ENCODE measurements at regions not wholly inside any gene's neighbourhood (a gene's known extent, or its start where the extent isn't known, plus 50 kb on each side); places are given as distances from the start of the nearest gene placed in this dataset.

GRCh38 chr11:89612096-89612495 is 98.0 kb upstream of the TRIM77 start:
- TF ChIP-seq CTCF (IDR thresholded peaks at IDR 0.05; ENCODE audit: poor library complexity, severe bottlenecking) (no peak), EZH2 (IDR thresholded peaks at IDR 0.05; ENCODE audit: borderline replicate concordance, insufficient read depth, low read length, poor library complexity, severe bottlenecking) (no peak), EP300 (conservative IDR thresholded peaks at IDR 0.05; ENCODE audit: poor library complexity, severe bottlenecking) (no peak), POLR2AphosphoS5 (IDR thresholded peaks at IDR 0.05) (no peak)

Data from neural cell (in vitro differentiated cells).